HS-5 (cell line): ENCODE measurements at regions not wholly inside any gene's neighbourhood (a gene's known extent, or its start where the extent isn't known, plus 50 kb on each side); places are given as distances from the start of the nearest gene placed in this dataset.
"Not testable (repeated sequence)": the region's sequence is repeated elsewhere in the genome, so short reads cannot be mapped to it uniquely, and the experiment has no call there.

Experiments used
- DNase-seq: peaks from one replicate; pipeline ENCODE4 v3.0.0-alpha.2; 2012; ENCODE audit warnings: low read depth

GRCh38 chr3:81364411-81364810 lies 397.0 kb downstream of the GBE1 start:
- DNase-seq, result no peak

DNA sequence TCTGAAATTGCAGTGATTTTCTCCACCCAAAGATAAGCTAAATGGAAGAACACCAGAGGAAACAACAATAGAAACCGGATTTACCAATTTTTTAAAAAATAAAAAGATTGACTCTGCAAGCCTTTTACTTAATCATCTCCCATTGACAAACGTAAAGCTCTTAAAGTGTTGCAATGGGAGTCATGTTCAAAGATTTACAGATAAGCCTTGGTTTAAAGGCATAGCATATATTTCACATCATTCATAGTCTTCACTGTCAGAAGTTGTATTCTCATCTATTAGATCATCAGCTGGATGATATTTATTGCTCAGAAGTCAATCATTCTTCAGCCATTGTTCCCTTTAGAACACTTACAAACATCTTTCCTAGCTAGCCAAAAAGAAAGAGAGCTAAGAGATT lies 397.6 kb downstream of the GBE1 start:
- DNase-seq, result no peak

DNA sequence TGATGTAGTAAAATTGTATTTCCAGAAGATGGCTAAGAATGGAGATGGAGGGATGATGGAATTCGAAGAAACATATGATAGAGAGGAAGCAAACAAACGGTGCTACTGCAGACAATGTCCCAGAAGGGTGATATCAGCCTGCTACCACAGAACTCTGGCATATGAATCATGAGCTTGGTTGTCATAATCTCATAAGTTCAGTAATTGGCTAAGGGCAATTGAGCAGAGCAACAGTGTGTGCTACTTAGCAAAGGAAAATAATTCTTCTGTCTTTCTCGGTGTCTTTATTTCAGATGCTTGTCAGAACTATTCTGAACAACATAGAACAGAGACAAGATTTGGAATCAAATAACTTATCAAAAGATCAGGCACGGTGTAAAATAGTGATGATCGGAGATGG lies 407.3 kb downstream of the GBE1 start:
- no peak for DNase-seq

GRCh38 chr3:81352867-81353266 lies 408.6 kb downstream of the GBE1 start:
- DNase-seq, result no peak

GRCh38 chr3:81349816-81350340 lies 411.6 kb downstream of the GBE1 start:
- DNase-seq, result no peak

DNA sequence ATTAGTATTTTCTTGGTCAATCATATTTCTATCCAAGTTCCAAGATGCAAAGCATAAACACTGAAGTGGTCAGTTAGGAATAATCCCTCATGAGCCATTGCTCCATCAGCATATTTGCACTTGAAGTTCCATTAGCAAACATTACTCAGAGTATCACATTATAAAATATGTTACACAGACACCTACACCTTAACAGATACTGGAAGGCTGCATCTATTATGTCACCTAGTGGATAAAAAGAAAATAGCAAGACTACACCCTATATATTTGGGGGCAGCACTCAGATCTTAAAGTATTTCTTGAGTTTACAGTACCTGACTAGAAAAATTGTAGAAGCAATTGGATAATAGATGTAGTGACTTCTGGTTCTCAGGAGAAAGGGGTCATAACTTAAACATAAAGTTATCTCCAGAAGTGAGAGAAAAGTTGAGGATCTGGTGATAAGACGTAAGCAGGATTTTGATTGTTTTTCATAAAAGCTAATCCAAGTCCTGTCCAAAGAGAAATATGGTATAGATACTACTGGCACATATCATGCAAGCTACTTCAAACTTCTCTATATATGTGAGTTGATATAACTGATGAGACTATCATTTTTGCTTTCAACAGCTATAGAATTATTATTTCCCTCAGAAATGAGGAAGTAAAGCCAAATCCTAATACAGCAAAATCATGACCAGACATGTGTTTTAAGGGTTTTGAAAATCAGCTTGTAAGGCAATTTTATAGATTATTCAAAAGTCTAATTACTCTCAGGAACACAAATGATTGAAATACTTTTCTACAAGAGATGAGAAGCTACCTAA lies 422.2 kb downstream of the GBE1 start:
- DNase-seq, result peak; percentile 15

GRCh38 chr3:81336470-81336869 lies 425.0 kb downstream of the GBE1 start:
- no peak for DNase-seq

DNA sequence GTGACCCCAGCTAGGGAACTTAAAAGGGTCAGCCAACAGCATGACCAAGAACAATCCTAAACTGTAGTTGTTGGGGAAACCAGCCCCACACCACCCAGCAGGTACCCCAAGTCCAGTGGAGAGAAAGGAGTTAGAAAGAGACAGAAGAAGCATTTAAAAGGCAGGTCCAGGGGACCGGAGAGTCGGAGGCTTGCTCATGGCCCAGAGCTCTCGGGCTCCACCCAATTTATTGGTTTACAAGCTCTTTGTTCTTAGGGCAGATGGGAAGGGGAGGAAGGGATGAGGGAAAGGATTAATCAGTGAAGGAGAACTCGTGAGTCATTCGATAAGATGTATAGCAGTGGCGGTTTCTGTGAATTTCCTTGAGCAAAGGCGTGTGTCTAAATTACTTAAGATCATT lies 431.6 kb downstream of the GBE1 start:
- not testable (repeated sequence) for DNase-seq

GRCh38 chr3:81326245-81326644 lies 435.2 kb downstream of the GBE1 start:
- no peak for DNase-seq

GRCh38 chr3:81320862-81321261 lies 440.6 kb downstream of the GBE1 start:
- DNase-seq, result no peak

DNA sequence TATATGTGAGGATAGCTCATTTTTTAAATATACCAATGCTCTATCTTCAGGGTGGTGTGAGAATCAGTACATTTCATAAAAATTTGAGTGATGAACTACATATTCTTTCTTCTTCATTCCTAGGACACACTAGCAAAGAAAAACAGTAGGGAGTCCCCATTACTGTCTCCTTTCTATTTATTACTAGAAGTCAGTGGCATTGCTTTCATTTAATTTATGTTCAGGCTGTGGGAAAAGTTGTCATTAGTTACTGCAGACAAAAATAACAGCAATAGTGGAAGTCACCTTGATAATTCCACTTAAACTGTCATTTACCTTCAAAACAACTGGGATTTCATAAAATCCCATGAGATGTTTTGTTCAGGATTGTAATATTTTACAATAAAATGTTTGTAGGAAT lies 446.4 kb downstream of the GBE1 start:
- no peak for DNase-seq

DNA sequence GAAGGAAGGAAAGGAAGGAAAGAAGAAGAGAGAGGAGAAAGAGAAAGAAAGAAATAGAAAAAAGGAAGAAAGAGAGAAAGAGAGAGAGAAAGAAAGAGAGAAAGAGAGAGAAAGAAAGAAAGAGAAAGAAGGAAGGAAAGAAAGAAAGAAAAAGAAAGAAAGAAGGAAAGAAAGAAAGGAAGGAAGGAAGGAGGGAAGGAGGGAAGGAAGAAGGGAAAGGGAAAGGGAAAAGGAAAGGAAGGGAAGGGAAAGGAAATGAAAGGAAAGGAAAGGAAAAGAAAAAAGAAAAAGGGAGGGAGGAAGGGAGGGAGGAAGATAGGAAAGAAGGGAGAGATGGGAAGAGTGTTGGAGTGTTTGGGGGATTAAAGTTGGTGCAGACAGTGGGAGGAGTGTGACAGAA lies 450.1 kb downstream of the GBE1 start:
- DNase-seq, result no peak

DNA sequence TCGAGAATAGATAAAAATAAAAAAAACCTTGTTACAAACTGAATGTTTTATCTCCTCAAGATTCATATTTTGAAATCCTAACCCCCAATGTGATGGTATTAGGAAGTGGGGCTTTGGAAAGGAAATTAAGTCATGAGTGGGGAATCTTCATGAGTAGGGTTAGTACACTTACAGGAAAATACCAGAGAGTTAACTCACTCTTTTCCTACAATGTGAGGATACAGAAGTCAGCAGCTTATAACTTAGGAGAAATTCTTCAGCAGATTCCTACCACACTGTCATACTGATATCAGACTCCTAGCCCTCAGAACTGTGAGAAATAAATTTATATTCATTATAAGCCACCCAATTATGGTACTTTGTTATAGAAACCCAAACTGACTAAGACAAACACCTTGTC lies 453.1 kb downstream of the GBE1 start:
- peak; percentile 62 for DNase-seq

- DNase-seq, result no peak
Observed at GRCh38 chr3:81307221-81307620, 454.2 kb downstream of the GBE1 start.

- DNase-seq, result no peak
Observed at GRCh38 chr3:81303321-81303720, 458.1 kb downstream of the GBE1 start.

DNA sequence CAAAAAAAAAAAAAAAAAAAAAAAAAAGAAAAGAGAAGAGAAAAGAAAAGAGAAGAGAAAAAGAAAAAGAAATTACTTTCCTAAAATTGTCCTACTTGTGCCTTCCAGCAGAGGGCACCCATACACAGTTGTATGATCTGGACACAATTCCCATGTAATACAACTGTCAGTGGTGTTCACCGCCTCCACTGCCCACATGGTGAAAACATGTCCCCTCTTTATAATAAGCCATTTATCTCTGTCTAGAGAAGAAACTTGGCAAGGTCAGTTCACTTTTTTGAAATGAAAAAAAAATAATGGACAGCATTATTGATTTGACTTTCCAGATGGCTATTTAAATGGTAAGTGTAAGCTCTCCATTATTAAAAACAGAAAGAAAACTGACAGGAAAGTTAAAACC lies 459.4 kb downstream of the GBE1 start:
- DNase-seq, result no peak

DNA sequence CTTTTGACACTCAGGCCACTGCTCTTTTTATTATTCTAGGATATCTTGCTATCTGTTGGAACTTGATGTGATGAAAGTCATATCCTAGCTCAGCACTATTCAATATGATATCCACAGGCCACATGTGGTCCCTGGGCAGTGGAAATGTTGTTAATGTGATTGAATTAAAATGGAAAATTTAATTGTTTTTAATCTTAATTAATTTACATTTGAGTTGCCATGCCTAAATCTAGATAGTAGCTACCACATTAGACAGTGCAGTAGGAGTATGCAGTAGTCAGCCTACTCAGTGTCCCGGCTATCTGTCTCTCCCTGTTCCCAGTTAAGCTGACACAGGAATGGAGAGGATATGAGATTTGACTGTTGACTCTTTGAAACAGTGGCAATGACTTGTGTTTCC lies 460.2 kb downstream of the GBE1 start:
- no peak for DNase-seq

GRCh38 chr3:81300324-81300927 lies 461.0 kb downstream of the GBE1 start:
- DNase-seq, result no peak

- no peak for DNase-seq
Observed at GRCh38 chr3:81299481-81299880, 462.0 kb downstream of the GBE1 start.

DNA sequence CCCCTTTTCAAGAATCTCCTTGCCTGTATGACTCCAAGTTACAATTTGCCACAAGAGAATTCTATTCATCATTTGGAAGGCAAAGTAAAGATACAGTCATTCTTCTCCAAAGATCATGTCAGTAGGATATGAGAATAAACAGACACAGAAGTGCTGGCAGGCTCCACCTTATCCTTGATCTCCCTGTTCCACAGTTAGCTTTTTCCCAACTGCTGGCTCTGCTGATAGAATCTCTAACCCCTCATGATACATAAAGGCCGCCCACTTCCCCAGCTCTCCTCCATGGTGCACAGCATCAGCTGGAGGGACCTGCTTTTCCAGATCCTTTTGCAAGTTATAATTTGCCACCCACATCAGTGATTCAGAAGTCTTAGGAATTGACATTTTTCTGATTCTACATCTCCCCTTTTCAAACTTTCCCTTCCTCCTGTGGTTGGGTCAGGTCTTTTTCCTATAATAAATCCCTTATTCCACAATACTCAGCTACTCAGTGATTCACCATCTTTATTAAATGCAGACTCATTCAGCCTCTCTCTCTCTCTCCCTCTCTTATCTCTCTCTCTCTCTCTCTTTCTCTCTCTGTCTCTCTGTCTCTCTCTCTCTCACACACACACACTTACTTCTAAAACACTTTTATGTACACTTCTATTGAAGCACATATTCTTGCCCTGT lies 465.4 kb downstream of the GBE1 start:
- no peak for DNase-seq

DNA sequence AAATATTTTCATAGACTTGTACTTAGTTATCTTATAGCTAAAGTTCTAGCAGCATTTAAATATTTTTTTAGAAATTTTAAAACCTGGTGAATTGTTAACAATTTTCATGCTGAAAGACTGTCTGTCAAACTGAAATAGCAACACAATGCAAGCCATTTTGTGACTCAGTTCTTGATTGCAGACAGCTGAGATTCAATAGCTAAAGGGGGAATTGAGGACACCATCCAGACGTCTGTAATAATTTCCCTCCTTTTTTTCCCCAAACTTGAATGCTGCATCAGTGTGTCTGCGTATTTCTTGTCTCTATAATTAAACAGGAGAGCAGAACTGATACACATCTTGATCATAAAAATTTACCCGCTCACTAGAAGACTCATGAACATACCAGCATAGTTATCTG lies 468.3 kb downstream of the GBE1 start:
- no peak for DNase-seq

DNA sequence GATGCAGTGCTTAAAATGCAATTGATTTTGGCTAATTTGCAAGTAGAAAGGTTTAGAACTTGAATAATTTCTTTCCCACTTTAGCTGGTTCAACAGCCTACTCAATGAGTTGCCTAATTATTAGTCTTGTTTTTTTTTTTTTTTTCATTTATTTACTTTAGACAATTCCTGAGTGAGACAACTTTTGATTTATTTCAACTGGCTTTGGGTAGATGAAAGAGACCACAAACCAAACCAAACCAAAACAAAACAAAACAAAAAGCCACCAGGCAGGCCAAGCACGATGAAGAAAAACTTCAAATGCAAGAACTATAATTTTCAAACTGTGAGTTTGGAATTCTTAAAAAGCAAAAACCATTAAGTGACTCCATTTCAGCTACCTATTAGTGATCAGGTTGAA lies 469.9 kb downstream of the GBE1 start:
- DNase-seq, result no peak

DNA sequence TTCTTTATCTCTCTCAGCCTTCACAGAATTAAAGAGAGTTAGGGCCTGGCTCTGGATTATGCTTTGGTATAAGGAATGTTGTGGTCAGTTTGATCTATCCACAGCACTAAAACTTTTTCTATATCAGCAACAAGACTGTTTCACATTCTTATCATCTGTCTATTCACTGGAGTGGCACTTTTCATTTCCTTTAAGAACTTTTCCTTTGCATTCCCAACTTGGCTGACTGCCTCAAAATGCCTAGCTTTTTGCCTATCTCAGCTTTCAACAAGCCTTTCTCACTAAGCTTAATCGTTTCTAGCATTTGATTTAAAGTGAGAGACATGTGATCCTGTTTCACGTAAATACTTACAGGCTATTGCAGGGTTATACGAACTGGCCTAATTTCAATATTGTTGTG lies 471.8 kb downstream of the GBE1 start:
- DNase-seq, result no peak
